RWPE2 (cell line): ENCODE measurements at regions not wholly inside any gene's neighbourhood (a gene's known extent, or its start where the extent isn't known, plus 50 kb on each side); places are given as distances from the start of the nearest gene placed in this dataset.
A peak's percentile ranks its signal among the peaks of the same experiment; 100 is the strongest.

ENCODE experiments used
- ATAC-seq: fragments of 200-7000 bp; cut with Tn5 transposase; 3 replicates; pipeline ENCODE4 v1.9.1; 2021; ENCODE audit warnings: low read depth
- DNase-seq: peaks from one replicate; pipeline ENCODE4 v3.0.0-alpha.2; 2020; ENCODE audit warnings: low spot score
- H3K27ac ChIP-seq: fragments of 450-650 bp; 2 replicates; pipeline ENCODE4 v1.5.1; 2017; ENCODE audit warnings: mild to moderate bottlenecking; ENCODE audit not compliant: poor library complexity, severe bottlenecking
- H3K27me3 ChIP-seq: fragments of 250-450 bp; sonication (Bioruptor Pico); 2 replicates; pipeline ENCODE4 v1.5.1; 2021; ENCODE audit warnings: mild to moderate bottlenecking, moderate library complexity; ENCODE audit not compliant: insufficient read depth, poor library complexity, severe bottlenecking
- H3K36me3 ChIP-seq: fragments of 250-450 bp; sonication (Bioruptor Pico); 2 replicates; pipeline ENCODE4 v1.5.1; 2020; ENCODE audit warnings: low read depth, mild to moderate bottlenecking, moderate library complexity
- H3K4me1 ChIP-seq: fragments of 250-450 bp; sonication (Bioruptor Pico); 2 replicates; pipeline ENCODE4 v1.5.1; 2021; ENCODE audit warnings: mild to moderate bottlenecking, moderate library complexity; ENCODE audit not compliant: insufficient read depth, poor library complexity, severe bottlenecking
- H3K4me3 ChIP-seq: fragments of 250-450 bp; sonication (Bioruptor Pico); 2 replicates; pipeline ENCODE4 v1.5.1; 2021; ENCODE audit warnings: mild to moderate bottlenecking, moderate library complexity; ENCODE audit not compliant: severe bottlenecking
- H3K9me3 ChIP-seq: fragments of 250-450 bp; sonication (Bioruptor Pico); 2 replicates; pipeline ENCODE4 v1.5.1; 2021; ENCODE audit warnings: mild to moderate bottlenecking, moderate library complexity; ENCODE audit not compliant: severe bottlenecking
- TF ChIP-seq, protein P1 (sequence below): fragments of 450-650 bp; IDR thresholded peaks from one replicate; pipeline ENCODE4 v1.5.1; 2017; ENCODE audit warnings: mild to moderate bottlenecking, moderate library complexity; ENCODE audit not compliant: poor library complexity, severe bottlenecking

DNA sequence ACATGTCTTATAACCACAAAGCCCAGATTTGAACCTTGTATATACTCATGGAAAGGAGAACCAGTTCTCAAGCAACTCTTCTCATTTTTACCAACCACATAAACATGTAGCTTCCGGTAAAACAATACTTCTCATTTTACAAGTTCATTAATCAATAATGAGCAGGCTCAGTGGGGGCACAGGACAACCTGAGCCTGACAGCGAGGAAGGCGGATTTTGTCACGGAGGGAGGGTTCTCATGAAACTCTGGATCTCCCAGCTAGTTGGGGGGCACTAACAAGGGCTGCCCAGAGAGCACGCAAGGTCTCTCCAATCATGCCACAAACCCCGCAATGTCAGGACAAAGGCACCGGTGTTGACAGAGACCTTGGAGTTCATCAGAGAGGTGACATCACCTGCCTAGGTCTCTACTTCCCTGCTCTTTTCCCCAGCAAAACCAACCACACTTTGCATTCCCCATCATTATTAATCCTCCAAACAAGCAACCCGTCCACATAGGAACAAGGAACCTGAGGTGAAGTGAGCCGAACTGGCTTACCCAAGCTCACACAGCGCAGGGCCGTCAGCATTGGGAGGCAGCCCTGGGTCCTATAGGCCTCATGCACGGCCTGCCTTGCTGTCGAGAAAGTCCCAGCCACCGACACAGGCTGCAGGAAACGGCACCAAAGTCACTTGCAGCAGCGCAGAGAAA is 192.1 kb upstream of the KLF14 start:
- Histone ChIP-seq H3K9me3 (no peaks in the 10 kb centered on the region), H3K36me3 (peaks cover 15% of the 10 kb centered on the region), H3K4me1 (peaks cover 11% of the 10 kb centered on the region), H3K27ac (no peak overlapping the region), H3K4me3 (no peak overlapping the region), H3K27me3 (no peaks in the 10 kb centered on the region)
- TF ChIP-seq, protein P1, sequence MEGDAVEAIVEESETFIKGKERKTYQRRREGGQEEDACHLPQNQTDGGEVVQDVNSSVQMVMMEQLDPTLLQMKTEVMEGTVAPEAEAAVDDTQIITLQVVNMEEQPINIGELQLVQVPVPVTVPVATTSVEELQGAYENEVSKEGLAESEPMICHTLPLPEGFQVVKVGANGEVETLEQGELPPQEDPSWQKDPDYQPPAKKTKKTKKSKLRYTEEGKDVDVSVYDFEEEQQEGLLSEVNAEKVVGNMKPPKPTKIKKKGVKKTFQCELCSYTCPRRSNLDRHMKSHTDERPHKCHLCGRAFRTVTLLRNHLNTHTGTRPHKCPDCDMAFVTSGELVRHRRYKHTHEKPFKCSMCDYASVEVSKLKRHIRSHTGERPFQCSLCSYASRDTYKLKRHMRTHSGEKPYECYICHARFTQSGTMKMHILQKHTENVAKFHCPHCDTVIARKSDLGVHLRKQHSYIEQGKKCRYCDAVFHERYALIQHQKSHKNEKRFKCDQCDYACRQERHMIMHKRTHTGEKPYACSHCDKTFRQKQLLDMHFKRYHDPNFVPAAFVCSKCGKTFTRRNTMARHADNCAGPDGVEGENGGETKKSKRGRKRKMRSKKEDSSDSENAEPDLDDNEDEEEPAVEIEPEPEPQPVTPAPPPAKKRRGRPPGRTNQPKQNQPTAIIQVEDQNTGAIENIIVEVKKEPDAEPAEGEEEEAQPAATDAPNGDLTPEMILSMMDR: no peak
- no peak for ATAC-seq
- DNase-seq: no peak

DNA sequence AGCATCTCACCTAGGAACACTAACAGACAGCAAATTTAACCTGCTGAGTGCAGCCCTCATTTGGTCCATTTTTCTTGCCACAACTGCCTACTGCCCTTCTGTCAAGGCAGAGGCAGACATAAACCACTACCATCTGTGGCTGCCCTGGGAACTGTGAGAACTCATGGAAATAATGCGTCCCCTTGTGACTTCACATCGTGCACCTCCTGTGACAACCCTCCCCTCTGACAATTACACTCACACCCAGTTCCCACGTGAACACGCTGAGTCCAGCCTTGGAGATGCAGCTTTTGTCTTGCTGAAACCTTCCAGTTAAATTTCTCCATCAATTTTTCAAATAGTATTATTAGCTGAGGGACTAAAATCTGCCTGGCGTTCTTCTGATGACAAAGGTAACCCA is 193.1 kb upstream of the KLF14 start:
- Histone ChIP-seq H3K4me3 (no peak overlapping the region), H3K9me3 (no peaks in the 10 kb centered on the region), H3K36me3 (peaks cover 15% of the 10 kb centered on the region), H3K27me3 (no peaks in the 10 kb centered on the region), H3K4me1 (peaks cover 15% of the 10 kb centered on the region), H3K27ac (no peak overlapping the region)
- TF ChIP-seq, protein P1: no peak
- DNase-seq: no peak
- no peak for ATAC-seq

DNA sequence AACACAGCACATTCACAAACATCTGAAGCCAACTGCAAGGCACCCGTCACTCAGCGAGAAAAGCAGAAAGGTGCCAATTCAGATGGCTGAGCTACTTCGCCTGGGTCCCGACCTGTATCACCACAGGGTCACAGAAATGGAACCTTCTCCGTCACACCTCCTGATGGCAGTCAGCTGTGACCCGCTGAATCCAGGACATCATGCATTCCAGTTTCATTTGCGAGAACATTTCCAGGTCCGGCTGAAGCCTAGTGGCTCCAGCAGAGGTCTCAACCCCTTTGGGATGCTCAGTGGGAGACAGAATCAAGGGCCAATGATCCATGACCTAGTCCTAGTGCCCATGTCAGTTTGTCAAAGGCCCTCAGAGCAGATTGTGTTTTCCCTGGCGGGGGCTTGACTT is 193.6 kb upstream of the KLF14 start:
- H3K36me3 ChIP-seq: peaks cover 15% of the 10 kb centered on the region
- TF ChIP-seq, protein P1: no peak
- H3K9me3 ChIP-seq: no peaks in the 10 kb centered on the region
- no peak overlapping the region for H3K27ac ChIP-seq
- ATAC-seq (no peak), DNase-seq (no peak)
- no peaks in the 10 kb centered on the region for H3K27me3 ChIP-seq
- H3K4me1 ChIP-seq: peaks cover 15% of the 10 kb centered on the region
- no peak overlapping the region for H3K4me3 ChIP-seq

DNA sequence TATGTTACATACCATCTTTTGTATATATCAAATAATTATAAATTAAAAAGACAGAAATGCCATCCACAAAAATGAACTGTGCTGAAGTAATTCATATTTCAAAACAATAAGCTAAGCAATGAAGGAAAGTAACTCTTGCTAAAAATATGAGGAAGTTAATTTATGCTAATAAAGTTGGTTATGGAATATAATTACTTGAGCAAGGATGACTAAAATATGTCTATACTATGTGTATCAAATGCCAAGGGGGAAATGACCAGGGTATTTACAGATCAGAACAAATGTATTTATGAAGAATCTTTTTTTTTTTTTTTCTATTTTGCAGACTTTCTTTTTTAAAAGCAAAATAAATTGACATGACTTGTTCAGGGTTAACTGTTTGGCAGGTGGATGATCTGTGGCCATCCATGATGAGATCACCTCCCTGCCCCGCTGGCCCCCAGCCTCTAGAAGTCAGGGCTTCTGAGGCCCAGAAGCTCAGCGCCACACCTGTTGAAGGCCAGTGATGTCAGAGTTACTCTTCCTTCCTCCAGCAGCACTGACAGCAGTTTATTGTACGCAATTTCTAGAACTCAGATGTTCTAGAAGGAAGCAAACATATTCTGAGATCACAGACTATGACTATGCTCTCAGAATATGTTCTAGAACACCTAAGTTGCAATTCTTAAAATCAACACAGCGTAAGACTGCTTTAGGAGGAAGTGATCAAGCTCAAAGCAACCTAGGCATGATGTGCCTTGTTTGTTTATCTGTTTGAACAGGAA is 196.1 kb upstream of the KLF14 start:
- Histone ChIP-seq H3K4me3 (no peak overlapping the region), H3K36me3 (peaks cover 23% of the 10 kb centered on the region), H3K27ac (peak overlapping the region; percentile 44), H3K27me3 (no peaks in the 10 kb centered on the region), H3K9me3 (no peaks in the 10 kb centered on the region), H3K4me1 (peaks cover 15% of the 10 kb centered on the region)
- ATAC-seq (peak; percentile 69), DNase-seq (no peak)
- TF ChIP-seq, protein P1: no peak

DNA sequence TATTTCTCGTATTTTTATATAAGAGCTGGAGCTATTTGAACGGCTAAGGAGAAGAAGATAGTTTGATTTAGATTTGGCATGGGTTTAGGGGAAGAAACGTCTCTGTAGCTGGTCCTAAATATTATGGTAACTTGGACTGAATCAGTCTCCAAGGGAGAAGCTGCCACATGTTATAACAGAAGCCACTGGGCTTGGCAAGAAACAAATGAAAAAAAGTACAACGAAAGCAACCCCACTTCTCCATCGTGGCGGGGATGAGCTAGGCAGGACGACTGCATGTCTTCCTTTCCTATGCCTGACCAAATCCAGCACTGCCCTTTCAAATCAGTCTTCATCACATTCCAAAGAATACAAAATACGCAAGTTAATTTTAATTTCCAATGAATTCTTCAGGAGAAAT is 196.7 kb upstream of the KLF14 start:
- Histone ChIP-seq H3K9me3 (no peaks in the 10 kb centered on the region), H3K27ac (peak overlapping the region; percentile 44), H3K36me3 (peaks cover 23% of the 10 kb centered on the region)

More for the DNA sequence above, 196.7 kb upstream of the KLF14 start:
- TF ChIP-seq, protein P1: no peak
- Histone ChIP-seq H3K27me3 (no peaks in the 10 kb centered on the region), H3K4me3 (no peak overlapping the region), H3K4me1 (peaks cover 15% of the 10 kb centered on the region)
- ATAC-seq (no peak), DNase-seq (no peak)
